ENCODE measurements at regions not wholly inside any gene's neighbourhood (a gene's known extent, or its start where the extent isn't known, plus 50 kb on each side); places are given as distances from the start of the nearest gene placed in this dataset.

- TF ChIP-seq CTCF (IDR thresholded peaks at IDR 0.05) (no peak), POLR2A (IDR thresholded peaks at IDR 0.05) (no peak)
These were observed 189.7 kb upstream of the PLPPR1 start for GRCh38 chr9:100838857-100839256.

Data from thyroid gland (tissue), 4 donors.